Gastroesophageal sphincter (tissue), 3 donors: ENCODE measurements at regions not wholly inside any gene's neighbourhood (a gene's known extent, or its start where the extent isn't known, plus 50 kb on each side); places are given as distances from the start of the nearest gene placed in this dataset.

Experiments used
- EP300 ChIP-seq: sonication (generic); formaldehyde crosslinking; IDR thresholded peaks from one replicate; pipeline ENCODE4 v1.6.1; 2017; ENCODE audit warnings: antibody characterized with exemption, mild to moderate bottlenecking
- POLR2A ChIP-seq, 2 donors: fragments of 450-650 bp; IDR thresholded peaks; one replicate each; pipeline ENCODE4 v1.6.1; 2017; ENCODE audit warnings: antibody characterized with exemption in 2 of 2, mild to moderate bottlenecking in 2 of 2, moderate library complexity in 1 of 2
- POLR2AphosphoS5 ChIP-seq: sonication (generic); formaldehyde crosslinking; IDR thresholded peaks from one replicate; pipeline ENCODE4 v1.6.1; 2017; ENCODE audit warnings: antibody characterized with exemption
- TF ChIP-seq, protein P1 (sequence below), 4 experiments: fragments of 200-600 bp in 2 of 4; fragments of 450-650 bp in 2 of 4; sonication (generic) in 1 of 4; IDR thresholded peaks; one replicate each; pipeline ENCODE4 v1.5.1; 2017 to 2019; ENCODE audit warnings: antibody characterized with exemption in 4 of 4, mild to moderate bottlenecking in 2 of 4, moderate library complexity in 2 of 4

DNA sequence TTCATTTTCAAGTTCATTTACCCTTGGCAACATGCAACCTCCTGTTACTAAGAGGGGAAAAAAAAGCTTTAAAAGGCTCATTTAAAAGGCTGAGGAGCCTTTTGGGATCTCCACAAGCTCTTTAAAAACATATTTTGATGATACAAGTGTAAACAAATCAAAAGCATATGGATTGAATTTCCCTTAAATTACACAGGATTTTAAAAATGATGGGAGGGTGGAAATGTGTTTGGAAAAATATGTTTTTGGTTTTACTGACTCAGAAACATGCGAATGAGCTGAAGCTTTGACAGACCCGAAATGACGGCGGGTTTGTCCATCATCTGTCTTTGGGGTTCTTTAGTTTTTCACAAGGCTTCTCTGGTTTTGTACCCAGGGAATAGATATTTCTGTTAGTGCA is 180.6 kb upstream of the CCDC68 start:
- TF ChIP-seq POLR2A (IDR thresholded peaks at IDR 0.05) (no peak), POLR2AphosphoS5 (no peak), EP300 (no peak)
- TF ChIP-seq, protein P1, sequence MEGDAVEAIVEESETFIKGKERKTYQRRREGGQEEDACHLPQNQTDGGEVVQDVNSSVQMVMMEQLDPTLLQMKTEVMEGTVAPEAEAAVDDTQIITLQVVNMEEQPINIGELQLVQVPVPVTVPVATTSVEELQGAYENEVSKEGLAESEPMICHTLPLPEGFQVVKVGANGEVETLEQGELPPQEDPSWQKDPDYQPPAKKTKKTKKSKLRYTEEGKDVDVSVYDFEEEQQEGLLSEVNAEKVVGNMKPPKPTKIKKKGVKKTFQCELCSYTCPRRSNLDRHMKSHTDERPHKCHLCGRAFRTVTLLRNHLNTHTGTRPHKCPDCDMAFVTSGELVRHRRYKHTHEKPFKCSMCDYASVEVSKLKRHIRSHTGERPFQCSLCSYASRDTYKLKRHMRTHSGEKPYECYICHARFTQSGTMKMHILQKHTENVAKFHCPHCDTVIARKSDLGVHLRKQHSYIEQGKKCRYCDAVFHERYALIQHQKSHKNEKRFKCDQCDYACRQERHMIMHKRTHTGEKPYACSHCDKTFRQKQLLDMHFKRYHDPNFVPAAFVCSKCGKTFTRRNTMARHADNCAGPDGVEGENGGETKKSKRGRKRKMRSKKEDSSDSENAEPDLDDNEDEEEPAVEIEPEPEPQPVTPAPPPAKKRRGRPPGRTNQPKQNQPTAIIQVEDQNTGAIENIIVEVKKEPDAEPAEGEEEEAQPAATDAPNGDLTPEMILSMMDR (IDR thresholded peaks at IDR 0.05), result no peak
